Gastrocnemius medialis (tissue), 4 donors: ENCODE measurements at regions not wholly inside any gene's neighbourhood (a gene's known extent, or its start where the extent isn't known, plus 50 kb on each side); places are given as distances from the start of the nearest gene placed in this dataset.

Experiments used
- POLR2A ChIP-seq, 2 donors: fragments of 450-650 bp; IDR thresholded peaks; one replicate each; pipeline ENCODE4 v1.6.1; 2017; ENCODE audit warnings: antibody characterized with exemption in 2 of 2, mild to moderate bottlenecking in 2 of 2, moderate library complexity in 2 of 2
- TF ChIP-seq, protein P1 (sequence below), 5 experiments: fragments of 450-650 bp in 3 of 5; fragments of 200-600 bp in 2 of 5; sonication (generic) in 2 of 5; IDR thresholded peaks in 4 of 5; conservative IDR thresholded peaks in 1 of 5; 1 replicate in 4 of 5; 2 replicates in 1 of 5; pipeline ENCODE4 v1.5.1; 2016 to 2019; ENCODE audit warnings: antibody characterized with exemption in 5 of 5, mild to moderate bottlenecking in 3 of 5, moderate library complexity in 3 of 5

DNA sequence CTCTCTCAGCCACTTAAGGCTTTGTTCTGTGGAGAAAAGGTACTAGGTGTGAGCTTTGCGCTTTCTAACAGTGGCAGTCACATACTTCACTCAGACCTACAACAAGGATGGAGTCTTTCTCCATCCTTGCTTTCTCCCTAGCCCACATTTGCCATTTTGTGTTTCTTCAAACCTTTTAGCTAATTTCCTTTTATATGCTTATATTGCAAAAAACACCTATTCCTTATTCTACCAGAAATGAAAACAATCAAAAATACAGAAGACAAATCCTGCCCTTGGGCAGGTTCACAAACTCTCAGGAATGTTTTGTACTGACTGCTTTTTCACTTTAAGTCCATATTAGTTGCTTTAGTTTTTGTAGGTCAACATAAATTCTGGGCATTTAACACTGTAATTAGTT is 914.2 kb downstream of the SQOR start:
- TF ChIP-seq POLR2A (IDR thresholded peaks at IDR 0.05), result no peak
- TF ChIP-seq, protein P1, sequence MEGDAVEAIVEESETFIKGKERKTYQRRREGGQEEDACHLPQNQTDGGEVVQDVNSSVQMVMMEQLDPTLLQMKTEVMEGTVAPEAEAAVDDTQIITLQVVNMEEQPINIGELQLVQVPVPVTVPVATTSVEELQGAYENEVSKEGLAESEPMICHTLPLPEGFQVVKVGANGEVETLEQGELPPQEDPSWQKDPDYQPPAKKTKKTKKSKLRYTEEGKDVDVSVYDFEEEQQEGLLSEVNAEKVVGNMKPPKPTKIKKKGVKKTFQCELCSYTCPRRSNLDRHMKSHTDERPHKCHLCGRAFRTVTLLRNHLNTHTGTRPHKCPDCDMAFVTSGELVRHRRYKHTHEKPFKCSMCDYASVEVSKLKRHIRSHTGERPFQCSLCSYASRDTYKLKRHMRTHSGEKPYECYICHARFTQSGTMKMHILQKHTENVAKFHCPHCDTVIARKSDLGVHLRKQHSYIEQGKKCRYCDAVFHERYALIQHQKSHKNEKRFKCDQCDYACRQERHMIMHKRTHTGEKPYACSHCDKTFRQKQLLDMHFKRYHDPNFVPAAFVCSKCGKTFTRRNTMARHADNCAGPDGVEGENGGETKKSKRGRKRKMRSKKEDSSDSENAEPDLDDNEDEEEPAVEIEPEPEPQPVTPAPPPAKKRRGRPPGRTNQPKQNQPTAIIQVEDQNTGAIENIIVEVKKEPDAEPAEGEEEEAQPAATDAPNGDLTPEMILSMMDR (IDR thresholded peaks at IDR 0.05 in 4 of 5, conservative IDR thresholded peaks at IDR 0.05 in 1 of 5), result no peak
